Bronchial epithelial cell (primary cell): ENCODE measurements at regions not wholly inside any gene's neighbourhood (a gene's known extent, or its start where the extent isn't known, plus 50 kb on each side); places are given as distances from the start of the nearest gene placed in this dataset.
"Not testable (repeated sequence)": the region's sequence is repeated elsewhere in the genome, so short reads cannot be mapped to it uniquely, and the experiment has no call there.

Experiments used
- DNase-seq: peaks from one replicate; pipeline ENCODE4 v3.0.0-alpha.2; 2010; ENCODE audit warnings: low read depth
- FAIRE-seq: peaks from 2 replicates; lab custom pipeline; 2011; peaks lifted over from hg19 to GRCh38; lab: Jason Lieb, UNC
- H3K27me3 ChIP-seq: 2 replicates; pipeline ENCODE4 v1.5.1; 2011; ENCODE audit warnings: low read length; ENCODE audit not compliant: control insufficient read depth, insufficient read depth
- H3K36me3 ChIP-seq: 2 replicates; pipeline ENCODE4 v1.5.1; 2011; ENCODE audit warnings: low read length; ENCODE audit not compliant: control insufficient read depth, insufficient read depth
- H3K4me3 ChIP-seq: 2 replicates; pipeline ENCODE4 v1.5.1; 2011; ENCODE audit warnings: mild to moderate bottlenecking, low read depth, low read length, control low read depth
- CTCF ChIP-seq: IDR thresholded peaks from 2 replicates; pipeline ENCODE4 v1.5.1; 2011; ENCODE audit warnings: mild to moderate bottlenecking, moderate library complexity, low read length, control low read depth, inconsistent platforms; ENCODE audit not compliant: insufficient read depth, severe bottlenecking

GRCh38 chr16:79986352-79986751 lies 385.8 kb upstream of the MAF start:
- no peak for FAIRE-seq

GRCh38 chr16:79985606-79986005 lies 385.1 kb upstream of the MAF start:
- TF ChIP-seq CTCF, result no peak
- FAIRE-seq (no peak), DNase-seq (no peak)
- Histone ChIP-seq H3K36me3 (no peaks in the 10 kb centered on the region), H3K27me3 (no peaks in the 10 kb centered on the region), H3K4me3 (no peak overlapping the region)

More at GRCh38 chr16:79986352-79986751, 385.8 kb upstream of the MAF start:
- Histone ChIP-seq H3K36me3 (no peaks in the 10 kb centered on the region), H3K27me3 (no peaks in the 10 kb centered on the region), H3K4me3 (no peak overlapping the region)
- TF ChIP-seq CTCF, result no peak
- no peak for DNase-seq

- not testable (repeated sequence) for FAIRE-seq, H3K27me3 ChIP-seq, H3K4me3 ChIP-seq, DNase-seq, H3K36me3 ChIP-seq
These were observed 383.6 kb upstream of the MAF start for GRCh38 chr16:79984149-79984548.

- DNase-seq (no peak), FAIRE-seq (no peak)
- no peak overlapping the region for H3K4me3 ChIP-seq
- no peak for TF ChIP-seq CTCF
- no peaks in the 10 kb centered on the region for H3K36me3 ChIP-seq
- H3K27me3 ChIP-seq, result no peaks in the 10 kb centered on the region
These were observed 382.3 kb upstream of the MAF start for GRCh38 chr16:79982862-79983261.

GRCh38 chr16:79982361-79982760 lies 381.8 kb upstream of the MAF start:
- no peak for DNase-seq
- FAIRE-seq, result no peak
- H3K27me3 ChIP-seq, result no peaks in the 10 kb centered on the region
- TF ChIP-seq CTCF, result no peak
- no peak overlapping the region for H3K4me3 ChIP-seq
- no peaks in the 10 kb centered on the region for H3K36me3 ChIP-seq

- DNase-seq, result no peak
- no peak for TF ChIP-seq CTCF
- H3K4me3 ChIP-seq, result no peak overlapping the region
- peak; percentile 32 for FAIRE-seq
- H3K36me3 ChIP-seq, result no peaks in the 10 kb centered on the region
- H3K27me3 ChIP-seq, result no peaks in the 10 kb centered on the region
These were observed 381.3 kb upstream of the MAF start for GRCh38 chr16:79981814-79982213.
